Nephron (organoid): ENCODE measurements at regions not wholly inside any gene's neighbourhood (a gene's known extent, or its start where the extent isn't known, plus 50 kb on each side); places are given as distances from the start of the nearest gene placed in this dataset.

Experiments used
- H3K27ac Mint-ChIP-seq, 3 experiments: 2 replicates each; pipeline ENCODE4 v1.8.0; 2020; ENCODE audit warnings: mixed read lengths in 3 of 3, mild to moderate bottlenecking in 2 of 3, moderate library complexity in 1 of 3
- H3K27me3 Mint-ChIP-seq: 2 replicates; pipeline ENCODE4 v1.8.0; 2021; ENCODE audit warnings: low read depth, mild to moderate bottlenecking, moderate library complexity, mixed read lengths
- H3K36me3 Mint-ChIP-seq: 2 replicates; pipeline ENCODE4 v1.8.0; 2020; ENCODE audit warnings: low read depth, mixed read lengths
- H3K4me1 Mint-ChIP-seq: 2 replicates; pipeline ENCODE4 v1.8.0; 2020; ENCODE audit warnings: mixed read lengths
- H3K4me3 Mint-ChIP-seq, 3 experiments: 2 replicates each; pipeline ENCODE4 v1.8.0; 2020; ENCODE audit warnings: mild to moderate bottlenecking in 3 of 3, mixed read lengths in 3 of 3, moderate library complexity in 2 of 3
- H3K9me3 Mint-ChIP-seq: 2 replicates; pipeline ENCODE4 v1.8.0; 2020; ENCODE audit warnings: mixed read lengths
- CTCF ChIP-seq, 3 experiments: fragments of 200-600 bp; sonication (generic); IDR thresholded peaks; one replicate each; pipeline ENCODE4 v1.5.0; 2021; ENCODE audit warnings: antibody characterized with exemption in 3 of 3; ENCODE audit not compliant: unreplicated experiment in 3 of 3

DNA sequence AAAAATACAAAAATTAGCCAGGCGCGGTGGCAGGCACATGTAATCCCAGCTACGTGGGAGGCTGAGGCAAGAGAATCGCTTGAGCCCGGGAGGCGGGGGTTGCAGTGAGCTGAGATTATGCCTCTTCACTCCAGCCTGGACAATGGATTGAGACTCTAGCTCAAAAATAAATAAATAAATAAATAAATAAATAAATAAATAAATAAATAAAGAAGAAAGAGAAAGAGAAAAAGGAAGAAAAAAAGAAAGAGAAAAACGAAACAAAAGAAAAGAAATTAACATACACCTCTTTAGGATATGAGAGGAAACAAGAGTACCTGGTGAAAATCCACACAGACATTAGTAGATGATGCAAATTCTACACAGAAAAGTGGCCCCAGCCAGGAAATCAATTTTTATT is 713.7 kb upstream of the POT1 start:
- Mint-ChIP-seq H3K9me3 (no peaks in the 10 kb centered on the region), H3K27ac (no peak overlapping the region), H3K36me3 (no peaks in the 10 kb centered on the region), H3K4me1 (peaks cover under 1% of the 10 kb centered on the region), H3K4me3 (no peak overlapping the region), H3K27me3 (peaks cover 4% of the 10 kb centered on the region)
- no peak for TF ChIP-seq CTCF (IDR thresholded peaks at IDR 0.05; ENCODE audit: unreplicated experiment in 3 of 3)

DNA sequence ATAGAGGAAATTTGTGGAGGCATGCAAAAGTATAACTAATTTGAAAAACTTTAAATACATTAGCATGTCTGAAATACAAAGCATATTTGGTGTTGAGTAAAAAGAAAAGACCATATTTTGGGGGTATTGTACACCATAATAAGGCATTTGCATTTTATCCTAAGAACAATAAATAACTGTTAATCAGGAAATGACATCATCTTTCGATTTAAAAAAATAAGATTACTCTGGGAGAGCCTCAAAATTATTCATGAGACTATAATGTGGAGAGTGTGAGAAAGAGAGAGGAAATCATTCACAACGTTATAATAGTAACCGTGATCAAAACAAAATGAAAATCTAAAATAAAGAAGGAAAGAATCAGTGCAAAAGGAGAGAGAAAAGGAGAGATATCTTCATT is 712.3 kb upstream of the POT1 start:
- Mint-ChIP-seq H3K27ac (no peak overlapping the region), H3K9me3 (no peaks in the 10 kb centered on the region), H3K27me3 (no peaks in the 10 kb centered on the region), H3K4me1 (no peaks in the 10 kb centered on the region), H3K36me3 (no peaks in the 10 kb centered on the region), H3K4me3 (no peak overlapping the region)
- TF ChIP-seq CTCF (IDR thresholded peaks at IDR 0.05; ENCODE audit: unreplicated experiment in 3 of 3) = no peak

DNA sequence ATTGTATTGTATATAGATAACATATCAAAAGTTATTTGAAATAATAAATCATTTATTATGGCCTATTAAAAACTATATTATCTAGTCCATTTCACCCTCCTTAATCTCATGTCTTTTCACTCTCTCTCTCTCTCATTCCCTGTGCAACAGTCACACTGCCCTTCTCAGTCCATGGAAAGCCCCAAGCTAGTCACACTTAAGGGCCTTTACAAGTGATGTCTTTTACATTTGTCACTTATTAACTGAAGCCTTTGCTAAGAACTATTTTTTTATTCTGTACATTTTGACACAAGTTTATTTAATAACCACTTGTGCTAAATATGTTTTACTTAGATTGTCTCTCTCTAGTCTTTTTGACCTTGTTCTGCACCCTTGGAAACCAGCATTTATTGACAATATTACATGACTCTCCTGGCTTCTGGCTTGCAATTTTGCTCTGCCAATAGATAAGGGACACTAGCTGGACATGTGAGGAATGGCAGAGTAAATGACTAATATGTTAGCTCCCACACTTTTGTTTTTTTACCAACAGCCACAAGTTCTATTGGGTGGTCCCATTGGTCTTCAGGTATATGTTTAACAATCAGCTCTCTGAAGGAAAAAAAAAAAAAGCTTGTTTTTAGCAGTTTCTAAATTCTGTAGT is 706.8 kb upstream of the POT1 start:
- Mint-ChIP-seq H3K36me3 (no peaks in the 10 kb centered on the region), H3K4me1 (no peaks in the 10 kb centered on the region), H3K9me3 (no peaks in the 10 kb centered on the region), H3K4me3 (no peak overlapping the region), H3K27ac (no peak overlapping the region), H3K27me3 (no peaks in the 10 kb centered on the region)
- TF ChIP-seq CTCF (IDR thresholded peaks at IDR 0.05; ENCODE audit: unreplicated experiment in 3 of 3) = no peak

DNA sequence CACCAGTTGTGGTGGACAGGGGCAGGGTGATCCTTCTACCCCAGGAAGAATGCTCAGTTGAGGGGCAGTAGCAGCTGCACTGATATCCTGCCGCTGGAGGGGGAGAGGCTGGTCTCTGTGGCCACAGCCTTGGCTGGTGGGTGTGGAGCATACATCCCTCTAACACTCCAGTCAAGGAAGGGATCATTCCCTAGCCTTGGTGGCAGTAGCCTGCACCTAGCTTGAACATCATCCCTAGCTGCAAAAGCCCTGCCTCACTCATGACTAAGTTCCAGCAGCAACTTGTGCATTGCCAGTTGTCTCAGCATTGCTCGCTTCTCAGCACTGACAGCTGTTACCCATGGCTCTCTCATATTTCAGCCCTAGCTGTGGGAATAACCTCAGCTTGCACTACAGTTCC is 688.9 kb upstream of the POT1 start:
- no peaks in the 10 kb centered on the region for H3K4me1 Mint-ChIP-seq
- peaks cover 27% of the 10 kb centered on the region for H3K9me3 Mint-ChIP-seq
- no peaks in the 10 kb centered on the region for H3K27me3 Mint-ChIP-seq
- H3K4me3 Mint-ChIP-seq = no peak overlapping the region
- H3K27ac Mint-ChIP-seq = no peak overlapping the region
- no peaks in the 10 kb centered on the region for H3K36me3 Mint-ChIP-seq
- TF ChIP-seq CTCF (IDR thresholded peaks at IDR 0.05; ENCODE audit: unreplicated experiment in 3 of 3) = no peak

GRCh38 chr7:125611582-125611981 is 682.0 kb upstream of the POT1 start:
- Mint-ChIP-seq H3K27ac (no peak overlapping the region), H3K27me3 (no peaks in the 10 kb centered on the region), H3K36me3 (no peaks in the 10 kb centered on the region), H3K4me3 (no peak overlapping the region), H3K4me1 (no peaks in the 10 kb centered on the region), H3K9me3 (peaks cover 20% of the 10 kb centered on the region)
- no peak for TF ChIP-seq CTCF (IDR thresholded peaks at IDR 0.05; ENCODE audit: unreplicated experiment in 3 of 3)

DNA sequence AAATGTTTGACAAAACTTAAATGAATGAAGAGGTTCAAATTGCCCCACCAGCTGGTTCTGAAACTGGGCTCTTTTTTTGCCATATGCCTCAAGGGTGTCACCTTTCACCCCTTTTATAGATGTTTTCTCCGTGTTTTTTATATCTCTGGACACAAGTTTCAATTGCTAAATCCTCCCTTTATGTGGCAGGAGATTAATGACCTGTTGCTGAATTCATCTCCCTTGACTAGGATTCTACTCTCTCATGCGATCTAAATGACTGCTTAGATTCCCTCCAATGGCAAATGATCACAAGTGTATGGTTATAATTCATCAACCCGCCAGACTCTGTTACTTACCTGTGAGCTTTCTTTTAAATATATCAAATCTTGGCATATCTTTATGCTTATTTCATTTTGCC is 677.0 kb upstream of the POT1 start:
- H3K4me3 Mint-ChIP-seq = no peak overlapping the region
- no peak for TF ChIP-seq CTCF (IDR thresholded peaks at IDR 0.05; ENCODE audit: unreplicated experiment in 3 of 3)
- no peak overlapping the region for H3K27ac Mint-ChIP-seq
- no peaks in the 10 kb centered on the region for H3K27me3 Mint-ChIP-seq
- no peaks in the 10 kb centered on the region for H3K36me3 Mint-ChIP-seq
- H3K4me1 Mint-ChIP-seq = no peaks in the 10 kb centered on the region
- peaks cover 3% of the 10 kb centered on the region for H3K9me3 Mint-ChIP-seq
